Stimulated activated CD4-positive, alpha-beta T cell treated with anti-CD3 and anti-CD28 coated beads, Interleukin-12 subunit alpha, Interleukin-12 subunit beta, amount 100 ng/mL, for 48 hours (primary cell): ENCODE measurements at regions not wholly inside any gene's neighbourhood (a gene's known extent, or its start where the extent isn't known, plus 50 kb on each side); places are given as distances from the start of the nearest gene placed in this dataset.
"Not testable (repeated sequence)": the region's sequence is repeated elsewhere in the genome, so short reads cannot be mapped to it uniquely, and the experiment has no call there.

ENCODE experiments used
- DNase-seq, 3 donors: peaks; one replicate each; pipeline ENCODE4 v3.0.0-alpha.2; 2020; ENCODE audit warnings: low read depth in 2 of 3, low spot score in 1 of 3

DNA sequence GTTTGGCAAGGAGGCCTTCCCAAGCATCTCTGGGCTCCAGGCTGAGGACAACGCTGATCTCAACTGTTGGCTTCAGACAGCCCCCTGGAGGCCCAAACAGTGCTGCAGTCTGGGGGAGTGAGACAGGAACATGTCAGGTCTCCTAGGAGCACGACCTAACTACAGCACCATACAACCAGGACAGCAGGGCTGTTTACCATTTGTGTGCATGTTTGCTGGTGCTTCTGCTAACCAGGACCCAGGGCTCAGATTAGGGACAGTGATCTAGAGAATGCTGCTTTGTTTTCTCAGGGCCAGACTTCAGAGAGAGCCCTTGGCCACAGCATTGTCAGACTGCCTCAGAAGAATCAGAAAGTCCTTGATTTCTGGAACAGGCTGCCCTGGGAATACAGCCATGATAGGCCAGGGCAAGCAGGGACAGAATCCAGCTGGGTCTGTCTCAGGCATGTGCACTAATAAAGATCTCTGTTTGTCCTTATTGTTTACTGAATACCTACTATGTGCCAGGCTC, 126.5 kb downstream of the VPREB1 start:
- DNase-seq = no peak

DNA sequence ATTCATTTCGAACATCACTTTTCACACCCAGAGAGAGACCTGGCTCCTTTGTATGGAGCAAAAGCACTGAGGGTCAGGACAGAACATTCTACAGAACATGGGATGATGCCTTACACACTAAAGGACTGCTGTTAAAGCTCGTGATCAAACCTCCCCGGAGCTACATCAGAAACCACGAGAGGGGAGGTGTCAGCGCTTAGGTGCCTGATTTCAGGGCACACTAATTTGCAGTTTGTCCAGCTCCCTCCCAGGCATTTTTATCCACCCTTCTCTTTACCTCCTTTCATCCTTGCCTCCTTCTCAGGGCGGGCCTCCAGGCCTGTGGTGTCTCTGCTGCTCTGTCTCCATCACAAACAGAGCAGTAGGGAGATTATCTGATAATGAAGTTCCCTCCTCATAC, 127.5 kb downstream of the VPREB1 start:
- DNase-seq = no peak

DNA sequence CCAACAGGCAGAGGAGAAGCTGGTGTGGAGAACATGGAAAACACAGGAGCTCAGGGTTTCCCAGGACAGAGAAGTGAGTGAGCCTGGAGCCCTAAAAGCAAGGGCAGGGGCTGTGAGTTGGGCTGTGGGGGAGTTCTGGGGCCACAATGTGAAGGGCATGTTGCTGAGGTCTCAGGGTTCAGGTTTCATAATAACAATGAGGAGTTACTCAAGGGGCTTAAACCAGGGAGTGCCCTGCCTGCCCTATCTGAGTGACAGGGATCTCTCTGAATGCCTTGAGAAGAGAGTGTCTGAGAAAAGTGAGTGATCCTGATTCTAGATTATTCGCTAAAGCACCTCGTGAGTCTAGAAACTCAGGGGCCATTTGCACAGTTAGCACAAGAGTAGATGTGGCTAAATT, 129.6 kb downstream of the VPREB1 start:
- no peak for DNase-seq

DNA sequence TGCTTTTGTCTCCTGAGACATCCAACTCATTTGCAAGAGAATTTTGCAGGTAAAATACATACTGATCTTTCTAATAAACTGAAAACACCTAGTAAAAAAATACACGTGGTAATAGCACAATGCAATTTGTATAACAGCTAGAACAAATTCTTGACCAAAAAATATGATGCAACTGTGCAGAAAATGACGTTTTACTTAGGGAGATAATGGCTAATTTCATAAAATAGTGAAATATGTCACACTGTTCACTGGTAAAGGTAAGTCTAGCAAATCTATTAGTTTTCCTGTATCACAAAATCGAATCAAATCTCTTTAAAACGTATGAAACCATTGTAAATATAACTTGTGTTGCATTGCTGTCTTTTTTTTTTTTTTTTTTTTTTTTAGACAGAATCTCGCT, 130.0 kb downstream of the VPREB1 start:
- no peak for DNase-seq

DNA sequence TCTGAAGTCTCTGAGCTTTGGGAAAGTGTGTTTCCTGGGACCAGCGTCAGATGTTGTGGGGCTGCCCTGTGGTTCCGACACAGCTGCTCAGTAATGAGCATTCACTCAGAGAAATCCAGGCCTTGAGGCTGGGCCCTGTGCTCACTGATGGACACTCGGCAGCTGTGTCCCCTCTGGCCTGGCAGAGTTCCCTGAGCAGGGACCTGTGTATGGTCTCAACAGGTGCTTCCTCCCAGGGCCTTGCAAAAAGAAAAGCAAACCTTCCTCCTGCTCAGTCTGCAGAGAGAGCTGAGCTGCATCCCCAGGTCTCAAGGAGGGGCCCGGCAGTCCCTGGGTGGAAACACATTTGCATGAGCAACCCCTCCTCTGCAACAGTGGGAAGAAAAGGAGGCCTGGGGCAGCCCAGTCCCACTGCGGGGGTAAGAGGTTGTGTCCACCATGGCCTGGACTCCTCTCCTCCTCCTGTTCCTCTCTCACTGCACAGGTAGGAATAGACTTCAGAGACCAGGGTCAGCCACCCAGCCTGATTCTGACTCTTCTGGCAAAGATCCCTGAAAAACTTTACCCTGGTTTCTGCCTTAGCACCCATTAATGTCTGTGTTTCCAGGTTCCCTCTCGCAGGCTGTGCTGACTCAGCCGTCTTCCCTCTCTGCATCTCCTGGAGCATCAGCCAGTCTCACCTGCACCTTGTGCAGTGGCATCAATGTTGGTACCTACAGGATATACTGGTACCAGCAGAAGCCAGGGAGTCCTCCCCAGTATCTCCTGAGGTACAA, 131.2 kb downstream of the VPREB1 start:
- DNase-seq = no peak

DNA sequence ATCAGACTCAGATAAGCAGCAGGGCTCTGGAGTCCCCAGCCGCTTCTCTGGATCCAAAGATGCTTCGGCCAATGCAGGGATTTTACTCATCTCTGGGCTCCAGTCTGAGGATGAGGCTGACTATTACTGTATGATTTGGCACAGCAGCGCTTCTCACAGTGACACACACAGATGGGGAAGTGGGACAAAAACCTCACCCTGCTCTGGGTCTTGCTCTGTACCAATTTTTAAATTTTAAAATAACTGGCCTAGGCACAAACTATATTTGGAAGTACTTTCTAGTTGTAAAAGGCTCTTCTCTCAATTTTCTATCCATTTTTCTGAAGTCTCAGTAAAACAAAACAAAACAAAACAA, 131.7 kb downstream of the VPREB1 start:
- no peak for DNase-seq

DNA sequence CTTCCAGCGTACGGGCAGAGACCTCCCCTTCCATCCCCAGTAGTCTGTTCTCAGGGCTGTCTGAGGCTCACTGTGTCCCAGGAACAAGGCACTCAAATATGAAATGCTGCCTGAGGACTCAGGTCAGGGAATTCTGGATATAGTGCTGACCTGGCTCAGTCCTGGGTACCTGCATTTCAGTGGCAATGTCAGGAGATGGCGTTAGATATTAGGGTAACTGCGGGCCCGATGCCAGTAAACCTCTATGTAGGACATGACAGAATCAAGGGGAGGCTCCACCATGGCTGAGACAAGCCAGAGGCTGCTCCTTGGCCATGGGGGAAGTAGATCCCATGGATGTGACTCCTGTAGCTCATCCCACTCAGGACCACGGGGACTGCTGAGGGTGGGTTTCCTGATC, 131.7 kb downstream of the ZNF280B start:
- not testable (repeated sequence) for DNase-seq

DNA sequence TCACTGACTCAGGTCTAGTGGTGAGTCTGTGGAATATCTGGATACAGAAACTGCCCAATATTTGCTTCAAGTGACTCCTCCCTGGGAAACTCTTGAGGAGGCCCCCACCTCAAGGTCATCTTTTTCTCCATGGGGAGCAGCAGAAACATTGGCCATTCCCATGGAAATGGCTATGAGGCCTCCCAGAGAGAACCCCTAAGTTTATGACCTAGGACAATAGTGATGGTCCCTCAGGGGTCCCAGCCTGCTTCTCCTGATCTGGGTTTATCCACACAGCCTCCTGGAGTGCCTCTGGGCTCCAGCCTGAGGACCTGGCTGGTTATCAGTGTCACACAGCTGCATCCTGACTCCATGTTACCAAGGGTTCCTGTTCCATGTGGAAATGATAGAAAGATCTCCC, 131.2 kb downstream of the ZNF280B start:
- DNase-seq = no peak

DNA sequence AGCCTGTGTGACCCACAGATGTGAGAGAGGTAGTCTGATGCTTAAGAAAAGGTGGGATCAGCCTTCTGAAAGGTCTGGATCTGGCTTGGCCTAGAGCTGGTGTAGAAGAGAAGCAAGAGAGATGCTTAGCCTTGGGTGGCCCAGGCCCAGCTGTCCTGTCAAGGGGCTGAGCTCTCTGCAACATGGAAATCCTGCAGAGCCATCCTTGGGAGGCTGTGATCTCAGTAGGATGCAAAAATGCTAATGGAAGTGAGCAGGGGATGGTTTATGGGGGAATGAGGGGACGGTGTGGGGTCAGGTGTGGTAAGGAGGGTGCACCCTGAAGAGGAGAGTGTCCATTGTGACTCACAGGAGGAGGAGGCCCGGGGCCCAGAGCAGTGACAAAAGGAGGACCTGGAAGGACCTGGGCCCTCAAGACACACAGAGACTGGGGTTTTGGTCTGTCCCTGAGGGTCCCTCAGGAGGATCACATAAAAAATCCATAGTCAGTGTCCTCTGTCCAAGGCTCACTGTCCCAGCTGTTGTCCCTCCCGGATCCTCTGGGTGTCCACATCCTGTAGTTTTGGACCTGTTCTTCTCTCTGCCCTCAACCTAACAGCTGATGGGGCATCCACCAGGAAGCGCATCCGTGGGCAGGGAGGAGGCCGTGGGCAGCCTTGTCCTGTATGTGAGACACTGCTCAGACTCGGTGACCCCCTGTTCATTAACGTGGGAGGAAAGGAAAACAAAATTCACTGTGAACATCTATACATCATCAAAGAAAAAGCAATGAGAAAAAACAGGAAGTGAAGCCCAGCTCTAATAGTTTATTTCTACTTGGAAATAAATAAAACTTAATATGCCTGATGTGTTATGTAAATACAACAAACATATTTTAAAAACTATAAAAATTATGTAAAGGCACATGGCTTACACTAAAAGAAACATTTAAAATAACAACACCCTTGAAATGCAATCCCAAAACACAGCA, 129.8 kb downstream of the ZNF280B start:
- no peak for DNase-seq

DNA sequence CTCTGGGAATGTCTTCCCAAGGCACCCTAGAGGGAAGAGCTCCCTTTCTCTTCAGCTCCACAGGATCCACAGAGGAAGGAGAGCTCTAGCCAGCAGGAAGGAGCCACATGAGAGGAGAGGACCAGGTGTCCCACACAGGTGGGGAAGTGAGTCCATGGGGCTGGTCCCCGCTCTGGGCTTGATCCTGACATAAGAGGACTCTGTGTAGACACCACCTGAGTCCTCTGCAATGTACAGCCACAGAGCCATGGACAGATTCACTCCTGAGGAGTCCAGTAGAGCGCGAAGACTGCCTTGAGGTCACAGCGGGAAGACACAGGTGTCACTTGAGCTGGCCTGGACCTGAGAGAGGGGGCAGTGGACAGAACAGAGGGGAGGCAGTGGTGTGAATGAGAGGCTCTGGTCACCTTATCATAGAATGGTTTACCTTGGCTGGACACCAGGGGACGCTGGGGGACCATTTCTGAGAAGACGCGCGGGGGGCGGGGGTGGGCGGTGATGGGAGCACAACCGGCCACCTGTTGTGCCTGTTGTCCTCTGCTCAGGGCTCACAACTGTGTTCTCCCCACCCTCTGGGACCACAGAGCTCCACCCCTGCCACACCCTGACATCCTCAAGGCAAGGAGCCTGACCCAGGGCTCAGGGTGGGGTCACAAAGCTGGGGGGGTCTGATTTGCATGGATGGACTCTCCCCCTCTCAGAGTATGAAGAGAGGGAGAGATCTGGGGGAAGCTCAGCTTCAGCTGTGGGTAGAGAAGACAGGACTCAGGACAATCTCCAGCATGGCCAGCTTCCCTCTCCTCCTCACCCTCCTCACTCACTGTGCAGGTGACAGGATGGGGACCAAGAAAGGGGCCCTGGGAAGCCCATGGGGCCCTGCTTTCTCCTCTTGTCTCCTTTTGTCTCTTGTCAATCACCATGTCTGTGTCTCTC, 128.2 kb downstream of the ZNF280B start:
- no peak for DNase-seq

DNA sequence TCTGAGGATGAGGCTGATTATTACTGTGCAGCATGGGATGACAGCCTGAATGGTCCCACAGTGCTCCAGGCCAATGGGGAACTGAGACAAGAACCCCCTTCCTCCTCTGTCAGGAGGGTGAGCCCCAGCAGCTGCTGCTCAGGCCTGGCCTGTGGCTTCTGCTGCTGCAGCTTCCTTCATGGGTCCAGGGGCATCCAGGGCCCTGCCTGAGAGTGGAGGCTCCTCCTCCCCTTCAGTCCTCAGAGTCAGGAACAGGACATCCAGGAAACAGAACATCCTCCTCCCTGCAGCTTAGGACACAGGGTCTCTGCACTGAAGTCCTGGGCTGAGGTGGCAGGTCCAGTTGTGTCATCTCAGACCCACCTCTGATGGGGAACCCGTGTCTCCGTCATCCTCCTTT, 127.2 kb downstream of the ZNF280B start:
- DNase-seq = not testable (repeated sequence)

DNA sequence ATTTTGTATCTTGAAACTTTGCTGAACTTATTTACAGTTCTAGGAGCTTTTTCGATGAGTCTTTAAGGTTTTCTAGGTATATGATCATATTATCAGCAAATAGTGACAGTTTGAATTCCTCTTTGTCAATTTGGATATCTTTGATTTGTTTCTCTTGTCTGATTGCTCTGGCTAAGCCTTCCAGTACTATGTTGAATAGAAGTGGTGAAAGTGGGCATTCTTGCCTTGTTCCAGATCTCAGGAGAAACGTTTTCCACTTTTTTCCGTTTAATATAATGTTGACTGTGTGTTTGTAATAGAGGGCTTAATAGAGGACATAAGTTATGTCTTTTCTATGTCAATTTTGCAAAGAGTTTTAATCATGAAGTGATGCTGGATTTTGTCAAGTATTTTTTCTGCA, 124.3 kb downstream of the ZNF280B start:
- no peak for DNase-seq

DNA sequence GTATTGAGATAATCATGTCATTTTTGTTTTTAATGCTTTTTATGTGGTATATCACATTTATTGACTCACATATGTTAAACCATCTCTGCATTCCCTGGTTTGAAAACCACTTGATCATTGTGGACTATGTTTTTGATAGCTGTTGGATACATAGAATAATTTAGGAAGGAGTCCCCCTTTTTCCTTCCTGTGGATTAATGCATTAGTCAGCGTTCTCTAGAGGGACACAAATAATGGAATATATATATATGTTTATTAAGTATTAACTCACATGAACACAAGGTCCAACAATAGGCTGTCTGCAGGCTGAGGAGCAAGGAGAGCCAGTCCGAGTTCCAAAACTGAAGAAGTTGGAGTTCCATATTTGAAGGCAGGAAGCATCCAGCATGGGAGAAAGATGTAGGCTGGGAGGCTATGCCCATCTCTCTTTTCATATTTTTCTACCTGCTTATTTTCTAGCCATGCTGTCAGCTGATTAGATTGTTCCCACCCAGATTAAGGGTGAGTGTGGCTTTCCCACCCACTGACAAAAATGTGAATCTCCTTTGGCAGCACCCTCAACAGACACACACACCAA, 123.8 kb downstream of the ZNF280B start:
- no peak for DNase-seq

DNA sequence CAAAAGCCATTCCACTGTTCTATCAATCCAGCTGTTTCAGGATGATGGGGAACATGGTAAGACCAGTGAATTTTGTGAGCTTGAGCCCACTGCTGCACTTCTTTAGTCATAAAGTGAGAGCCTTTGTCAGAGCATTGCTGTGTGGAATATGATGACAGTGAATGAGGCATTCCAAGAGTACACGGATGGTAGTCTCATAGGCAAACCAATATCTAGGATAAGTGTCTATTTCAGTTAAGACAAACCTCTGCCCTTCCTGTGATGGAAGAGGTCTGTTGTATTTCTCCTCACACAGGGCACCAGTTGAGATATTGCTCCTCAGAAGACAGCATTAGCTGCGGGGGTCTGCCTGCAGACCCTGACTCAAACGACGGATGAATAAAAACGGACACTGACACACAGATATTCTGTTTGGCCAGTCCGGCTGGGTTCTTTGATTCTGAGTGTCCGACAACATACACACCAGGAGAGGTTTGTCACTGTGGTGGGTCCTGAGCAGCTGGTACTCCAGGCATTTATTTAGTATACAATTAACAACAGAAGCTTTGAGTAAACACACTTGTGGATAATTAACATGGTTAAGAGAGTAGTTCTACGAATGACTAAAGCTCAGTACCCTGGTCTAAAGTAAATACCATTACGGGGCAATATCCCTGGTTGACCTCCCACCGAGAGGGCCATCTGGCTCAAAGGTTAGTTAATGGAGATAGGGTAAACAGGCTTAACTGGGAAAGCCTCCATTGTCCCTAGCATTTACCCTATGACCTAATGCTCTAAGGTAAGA, 121.7 kb downstream of the ZNF280B start:
- no peak for DNase-seq

DNA sequence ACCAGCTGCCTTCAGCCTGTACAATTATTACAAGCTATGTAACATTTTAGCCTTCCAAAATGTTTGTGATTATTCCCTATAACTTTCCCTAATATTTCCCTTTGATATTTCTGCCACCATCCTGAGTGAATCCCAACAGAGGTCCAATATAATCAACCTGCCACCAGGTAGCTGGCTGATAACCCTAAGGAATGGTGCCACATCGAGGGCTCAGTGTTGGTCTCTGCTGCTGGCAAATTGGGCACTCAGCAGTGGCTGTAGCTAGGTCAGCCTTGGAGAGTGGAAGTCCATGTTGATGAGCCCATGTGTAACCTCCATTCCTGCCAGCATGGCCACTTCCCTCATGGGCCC, 121.2 kb downstream of the ZNF280B start:
- DNase-seq = no peak

DNA sequence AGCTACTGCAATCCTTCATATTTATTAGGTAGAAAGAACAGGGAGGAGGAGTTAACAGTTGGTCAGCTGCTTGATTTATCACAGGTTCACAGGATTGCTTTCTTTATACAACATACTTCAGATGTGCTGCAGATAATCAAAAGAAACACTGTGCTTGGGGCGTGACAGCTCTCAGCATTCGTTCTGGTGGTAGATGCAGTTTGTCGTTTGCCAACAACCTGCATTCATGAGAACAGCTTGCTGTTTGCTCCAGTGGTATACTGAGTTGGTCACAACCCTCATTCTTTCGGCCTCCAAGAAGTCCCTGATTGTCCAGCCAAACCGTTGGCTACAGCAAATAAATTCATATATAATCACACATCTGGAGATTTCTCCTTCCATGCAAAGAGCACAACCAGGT, 120.5 kb downstream of the ZNF280B start:
- DNase-seq = no peak

DNA sequence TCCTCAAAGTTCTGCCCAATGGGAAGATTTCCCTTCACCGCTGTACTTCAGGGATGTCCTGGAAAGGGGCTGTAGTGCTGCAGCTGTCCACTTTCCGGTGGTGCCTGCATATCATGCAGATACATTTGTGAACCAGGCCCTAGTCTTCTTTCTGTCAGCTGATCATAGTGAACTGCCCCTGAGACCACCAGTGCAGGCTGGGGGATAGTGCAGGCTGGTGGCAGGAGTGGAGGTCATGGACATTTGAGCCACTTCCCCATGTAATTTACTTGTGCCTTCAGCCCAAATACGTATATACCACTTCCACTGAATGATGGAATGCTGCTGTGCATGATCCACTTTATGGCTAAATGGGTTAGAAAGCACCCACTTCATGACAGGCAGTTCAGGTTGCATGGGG, 120.0 kb downstream of the ZNF280B start:
- DNase-seq = no peak

DNA sequence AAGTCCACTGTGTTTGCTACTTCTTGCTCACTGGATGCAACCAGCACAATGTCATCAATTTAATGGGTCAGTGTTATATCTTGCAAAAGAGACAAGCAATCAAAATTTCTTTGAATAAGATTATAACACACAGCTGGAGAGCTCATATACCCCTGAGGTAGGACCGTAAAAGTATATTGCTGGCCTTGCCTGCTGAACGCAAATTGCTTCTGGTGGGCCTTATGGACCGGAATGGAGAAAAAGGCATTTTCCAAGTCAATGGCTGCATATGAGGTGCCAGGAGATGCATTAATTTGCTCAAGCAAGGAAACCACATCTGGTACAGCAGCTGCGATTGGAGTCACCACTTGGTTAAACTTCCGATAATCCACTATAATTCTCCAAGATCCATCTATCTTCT, 119.1 kb downstream of the ZNF280B start:
- no peak for DNase-seq

DNA sequence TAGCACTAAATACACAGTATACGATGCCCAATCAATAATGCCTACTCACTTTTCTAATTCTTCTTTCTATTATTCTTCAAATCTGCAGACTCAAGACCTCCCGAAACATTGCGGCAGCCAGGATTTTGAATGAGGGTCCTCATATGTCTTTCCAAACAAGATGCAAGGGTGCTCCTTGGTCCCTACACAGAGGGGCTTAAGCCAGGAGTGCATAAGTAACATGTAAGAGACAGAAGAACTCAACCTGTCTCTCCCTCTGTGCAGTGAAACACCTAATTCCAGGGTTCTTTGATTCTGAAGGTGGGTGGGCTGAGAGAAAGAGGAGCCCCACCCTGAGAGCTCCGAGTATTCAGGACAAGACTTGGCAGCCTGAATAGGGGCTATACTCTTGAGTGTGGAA, 117.6 kb downstream of the ZNF280B start:
- no peak for DNase-seq

DNA sequence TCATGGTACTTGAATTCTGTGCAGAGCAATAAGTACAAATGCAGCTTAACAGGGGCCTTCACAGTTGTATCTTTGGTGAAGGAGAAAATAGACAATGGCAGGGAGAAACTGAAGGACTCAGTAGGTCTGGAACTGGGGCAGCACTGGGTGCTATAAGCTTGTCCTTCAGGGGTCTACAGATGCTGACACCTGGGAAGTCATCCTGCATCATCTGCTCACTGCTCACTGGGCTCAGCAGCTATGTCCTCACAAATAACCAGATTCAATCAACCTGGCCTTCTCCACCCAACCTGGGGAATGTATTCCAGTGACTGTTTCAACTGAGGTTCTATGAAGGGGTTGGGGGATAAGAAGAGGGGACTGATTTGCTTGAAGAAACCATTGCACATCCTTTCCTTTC, 117.0 kb downstream of the ZNF280B start:
- no peak for DNase-seq
